GM12892 (cell line): ENCODE measurements at regions not wholly inside any gene's neighbourhood (a gene's known extent, or its start where the extent isn't known, plus 50 kb on each side); places are given as distances from the start of the nearest gene placed in this dataset.

Source experiments
- DNase-seq: peaks from one replicate; pipeline ENCODE4 v3.0.0; 2011; ENCODE audit not compliant: insufficient read length
- FAIRE-seq: peaks from 2 replicates; lab custom pipeline; 2011; peaks lifted over from hg19 to GRCh38; lab: Jason Lieb, UNC
- POLR2A ChIP-seq: IDR thresholded peaks from 2 replicates; pipeline ENCODE4 v1.6.1; 2011; ENCODE audit warnings: low read depth, low read length, control low read depth
- POLR2AphosphoS5 ChIP-seq: IDR thresholded peaks from 2 replicates; pipeline ENCODE4 v1.6.1; 2011; ENCODE audit warnings: low read depth, low read length, control low read depth
- TAF1 ChIP-seq: IDR thresholded peaks from 2 replicates; pipeline ENCODE4 v1.6.1; 2011; ENCODE audit warnings: low read depth, mild to moderate bottlenecking, control low read depth, low read length, borderline replicate concordance

DNA sequence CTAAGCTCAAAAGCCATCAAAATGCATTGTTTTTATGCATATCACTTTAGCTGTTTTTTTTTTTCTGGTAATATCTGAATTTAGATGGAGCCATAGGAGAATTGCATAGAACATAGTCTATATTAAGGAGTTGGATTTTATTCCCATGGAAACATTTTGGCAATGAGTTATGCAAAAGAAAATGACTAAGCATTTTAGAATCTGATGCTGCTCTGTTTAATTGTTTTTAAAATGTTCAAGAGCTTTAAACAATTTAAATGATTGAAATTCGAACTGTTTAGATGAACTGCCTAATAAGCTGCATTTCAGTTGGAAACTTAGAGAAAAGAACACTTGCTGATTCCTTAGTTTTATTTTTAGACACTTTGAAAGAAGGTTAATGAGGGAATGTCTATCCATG, 1531.5 kb upstream of the B3GALT2 start:
- FAIRE-seq (no peak), DNase-seq (no peak)
- TF ChIP-seq POLR2AphosphoS5 = no peak
- no peak for TF ChIP-seq POLR2A
- no peak for TF ChIP-seq TAF1

- TF ChIP-seq POLR2AphosphoS5 (no peak), POLR2A (no peak), TAF1 (no peak)
- FAIRE-seq (no peak), DNase-seq (no peak)
Observed at GRCh38 chr1:194717334-194717733, 1530.9 kb upstream of the B3GALT2 start.

DNA sequence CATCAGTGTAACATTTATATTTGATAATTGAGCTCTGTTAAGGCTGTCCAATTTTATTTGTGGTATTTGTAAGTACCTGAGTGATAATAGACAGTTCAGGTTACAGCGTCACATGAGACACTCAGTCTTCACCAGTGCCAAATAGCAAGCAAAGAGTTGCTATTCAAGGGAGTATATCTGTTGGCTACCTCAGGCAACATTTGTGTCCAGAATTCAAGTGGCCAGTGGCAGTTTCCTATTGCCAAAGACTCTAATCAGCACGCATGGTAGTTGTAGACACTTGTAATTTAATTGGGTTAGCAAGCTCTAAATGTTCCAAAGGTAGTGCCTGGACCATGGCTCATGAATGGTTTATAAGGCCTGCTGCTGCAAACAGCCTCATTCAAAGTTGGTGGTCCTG, 1524.3 kb upstream of the B3GALT2 start:
- TF ChIP-seq POLR2AphosphoS5 (no peak), POLR2A (no peak), TAF1 (no peak)
- DNase-seq = no peak
- no peak for FAIRE-seq

DNA sequence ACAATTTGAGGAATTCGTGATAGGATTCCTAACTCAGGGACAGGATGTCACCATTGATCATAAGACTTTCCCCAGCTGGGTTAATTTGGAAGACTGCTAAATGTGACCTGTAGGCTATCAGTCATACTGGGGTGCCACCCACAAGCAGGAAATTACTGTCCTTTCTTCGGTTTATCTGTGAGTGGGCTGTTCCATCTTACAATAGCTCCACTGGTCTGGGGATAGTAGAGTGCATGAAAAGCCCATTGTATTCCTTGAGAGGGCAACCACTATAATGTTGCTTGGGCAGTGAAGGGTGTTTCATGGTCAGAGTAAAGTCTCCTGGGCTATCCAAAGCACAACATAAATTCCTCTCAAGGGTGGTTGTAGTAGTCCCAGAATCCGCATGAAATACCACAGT, 1523.0 kb upstream of the B3GALT2 start:
- no peak for FAIRE-seq

DNA sequence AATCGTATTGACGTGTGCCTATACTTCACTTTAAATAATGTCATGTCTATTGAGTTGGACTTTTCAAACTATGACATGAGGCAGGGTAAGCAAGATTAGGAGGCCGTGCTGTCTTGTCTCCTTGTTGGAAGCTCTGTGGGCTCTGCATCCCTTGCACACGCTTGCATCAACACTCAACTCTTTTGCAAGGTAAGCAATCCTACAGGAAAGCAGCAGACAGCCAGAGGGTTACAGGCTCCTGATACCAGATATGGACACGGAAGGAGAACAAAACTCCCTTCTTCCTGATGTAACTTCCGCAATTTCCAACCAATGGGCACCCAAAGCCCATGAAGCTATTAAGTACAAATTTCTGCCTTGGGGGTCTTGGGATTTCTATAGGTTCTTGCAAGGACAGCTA, 1520.7 kb upstream of the B3GALT2 start:
- no peak for TF ChIP-seq POLR2AphosphoS5
- no peak for TF ChIP-seq POLR2A
- TF ChIP-seq TAF1 = no peak
- DNase-seq (no peak), FAIRE-seq (no peak)

More for the DNA sequence above, 1523.0 kb upstream of the B3GALT2 start:
- TF ChIP-seq TAF1 (no peak), POLR2AphosphoS5 (no peak), POLR2A (no peak)
- no peak for DNase-seq

GRCh38 chr1:194705123-194705854, 1518.9 kb upstream of the B3GALT2 start:
- DNase-seq = no peak
- FAIRE-seq = no peak
- no peak for TF ChIP-seq POLR2AphosphoS5

DNA sequence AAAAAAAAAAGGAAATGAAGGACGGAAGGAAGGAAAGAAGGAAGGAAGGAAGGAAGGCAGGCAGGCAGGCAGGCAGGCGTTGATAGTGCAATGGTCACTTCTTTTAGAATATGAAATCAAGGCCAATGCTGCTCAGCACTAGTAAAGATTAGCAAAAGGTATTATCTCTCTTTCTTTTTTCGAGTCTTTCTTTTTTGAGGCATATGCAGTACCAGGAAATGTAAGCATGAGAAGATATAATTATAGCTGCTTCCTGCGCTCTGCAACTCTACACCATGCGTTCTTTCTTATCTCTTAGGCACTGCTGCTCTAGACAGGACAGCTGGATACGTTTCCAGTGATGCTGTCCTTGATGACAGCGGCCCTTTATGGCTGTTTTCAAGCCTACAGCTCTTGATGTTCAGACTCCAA, 1512.5 kb upstream of the B3GALT2 start:
- TF ChIP-seq POLR2A (no peak), POLR2AphosphoS5 (no peak), TAF1 (no peak)
- FAIRE-seq = no peak
- no peak for DNase-seq

GRCh38 chr1:194693244-194693643, 1506.8 kb upstream of the B3GALT2 start:
- TF ChIP-seq POLR2AphosphoS5 = no peak
- no peak for TF ChIP-seq TAF1
- no peak for TF ChIP-seq POLR2A
- FAIRE-seq = no peak
- no peak for DNase-seq

DNA sequence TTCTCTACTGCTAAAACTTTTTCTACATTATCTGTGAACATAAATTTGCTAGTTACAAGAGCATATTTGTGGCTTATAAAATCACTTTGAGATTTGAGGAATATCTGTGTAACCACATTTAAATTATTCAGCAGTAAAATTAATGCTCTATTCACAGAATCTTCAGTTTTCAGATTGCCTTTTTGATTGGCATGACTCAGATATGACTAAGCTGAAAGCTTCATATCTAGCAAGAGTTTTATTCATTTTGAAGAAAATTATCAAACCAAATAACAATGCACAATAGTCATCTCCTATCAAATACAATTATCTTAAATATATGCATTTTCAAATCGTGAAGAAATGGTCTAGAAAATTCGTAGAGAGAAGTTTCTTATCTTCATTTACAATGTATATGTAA, 1498.2 kb upstream of the B3GALT2 start:
- FAIRE-seq = no peak

GRCh38 chr1:194658090-194658439, 1471.7 kb upstream of the B3GALT2 start:
- FAIRE-seq (no peak), DNase-seq (no peak)
- TF ChIP-seq POLR2A (no peak), POLR2AphosphoS5 (no peak), TAF1 (no peak)

More for the DNA sequence above, 1498.2 kb upstream of the B3GALT2 start:
- no peak for DNase-seq
- TF ChIP-seq POLR2A = no peak
- no peak for TF ChIP-seq TAF1
- TF ChIP-seq POLR2AphosphoS5 = no peak

DNA sequence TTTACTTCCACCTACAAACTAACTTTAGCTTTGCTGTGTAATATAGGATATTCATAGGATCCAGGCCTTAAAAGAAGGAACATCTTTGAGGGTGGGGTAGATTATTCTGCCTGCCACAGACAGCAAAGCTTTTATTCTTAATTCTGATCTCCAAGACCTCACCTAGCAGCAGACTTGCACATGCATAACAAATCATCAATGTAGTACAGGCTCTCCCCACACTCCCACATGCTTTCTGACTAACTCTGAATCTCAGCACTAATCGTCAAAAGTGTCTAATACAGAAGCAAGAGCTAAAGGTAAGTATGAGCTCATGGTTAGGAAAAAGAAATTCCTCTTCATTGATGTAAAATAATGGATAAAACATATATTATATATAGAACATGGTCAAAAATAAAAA, 1468.5 kb upstream of the B3GALT2 start:
- DNase-seq (no peak), FAIRE-seq (no peak)
- TF ChIP-seq POLR2AphosphoS5 (no peak), POLR2A (no peak), TAF1 (no peak)

- DNase-seq (no peak), FAIRE-seq (no peak)
- no peak for TF ChIP-seq TAF1
- TF ChIP-seq POLR2A = no peak
- no peak for TF ChIP-seq POLR2AphosphoS5
Observed at GRCh38 chr1:194653385-194653784, 1467.0 kb upstream of the B3GALT2 start.

DNA sequence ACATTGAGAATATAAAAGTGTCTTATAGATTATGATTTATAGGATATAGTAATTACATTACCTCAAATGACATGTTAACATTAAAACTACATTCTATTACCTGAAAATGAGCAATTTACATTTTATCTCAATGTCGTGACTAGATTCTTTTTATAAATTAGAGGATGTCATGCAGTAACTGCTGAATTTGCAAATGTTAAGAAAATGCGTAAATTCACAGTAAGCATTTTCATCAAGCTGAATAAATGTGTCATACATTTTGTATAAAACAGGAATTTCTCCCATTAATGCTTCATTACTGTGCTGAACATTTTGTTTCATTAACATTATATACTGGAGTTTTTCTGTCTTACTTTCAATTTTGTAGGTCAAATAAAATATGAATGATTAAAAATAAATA, 1460.7 kb upstream of the B3GALT2 start:
- DNase-seq (no peak), FAIRE-seq (no peak)
- TF ChIP-seq POLR2AphosphoS5 (no peak), POLR2A (no peak), TAF1 (no peak)
